GM12878 (cell line): ENCODE measurements at regions not wholly inside any gene's neighbourhood (a gene's known extent, or its start where the extent isn't known, plus 50 kb on each side); places are given as distances from the start of the nearest gene placed in this dataset.

Experiments
- ATAC-seq: fragments of 200-7000 bp; cut with Tn5 transposase; 3 replicates; pipeline ENCODE4 v1.9.1; 2020; ENCODE audit warnings: mild to moderate bottlenecking, moderate library complexity
- BruUV-seq: library from RNA; stranded (reverse); fragments of 400-500 nt; replicated peaks from 2 replicates; lab custom pipeline; 2021; lab: Mats Ljungman, UMichigan
- CTCF ChIA-PET: fragments of 300-600 bp; sonication (Branson Sonifier 250); formaldehyde crosslinking; extraction: SDS; loops from one replicate; lab custom pipeline; 2021; ENCODE audit warnings: inconsistent platforms; lab: Yijun Ruan, JAX
- POLR2A ChIA-PET: fragments of 350-600 bp; formaldehyde crosslinking; extraction: SDS; loops from one replicate; lab custom pipeline; 2021; ENCODE audit warnings: inconsistent platforms; lab: Charles Lee
- RAD21 ChIA-PET: fragments of 300-600 bp; sonication (Branson Sonifier 250); formaldehyde crosslinking; loops from one replicate; lab custom pipeline; 2023; ENCODE audit warnings: antibody characterized with exemption; ENCODE audit not compliant: unreplicated experiment; lab: Charles Lee
- SMC1A ChIA-PET: fragments of 300-600 bp; sonication (Branson Sonifier 250); formaldehyde crosslinking; loops from one replicate; lab custom pipeline; 2023; ENCODE audit not compliant: unreplicated experiment, uncharacterized antibody; lab: Charles Lee
- DNase-seq: peaks from one replicate; pipeline ENCODE4 v3.0.0-alpha.2; 2011; ENCODE audit warnings: low read depth, low spot score
- FAIRE-seq: peaks from 3 replicates; lab custom pipeline; 2011; peaks lifted over from hg19 to GRCh38; lab: Jason Lieb, UNC
- H2AFZ ChIP-seq: 2 replicates; pipeline ENCODE4 v1.6.0; 2011; ENCODE audit warnings: low read depth, low read length, control low read depth; ENCODE audit not compliant: control insufficient read depth
- H3K27ac ChIP-seq: 2 replicates; pipeline ENCODE4 v1.5.1; 2011; ENCODE audit warnings: control low read depth; ENCODE audit not compliant: control insufficient read depth, insufficient read depth
- H3K27me3 ChIP-seq, 2 experiments: replicated peaks in 1 of 2; 2 replicates each; pipeline versions ENCODE4 v1.6.0 to v1.6.1; 2011; ENCODE audit warnings: low read length in 1 of 2; ENCODE audit not compliant: control insufficient read depth in 2 of 2, insufficient read depth in 2 of 2
- H3K36me3 ChIP-seq, 2 experiments: 2 replicates each; pipeline ENCODE4 v1.5.1; 2011; ENCODE audit warnings: low read length in 1 of 2; ENCODE audit not compliant: control insufficient read depth in 2 of 2, insufficient read depth in 2 of 2
- H3K4me1 ChIP-seq: 2 replicates; pipeline ENCODE4 v1.6.1; 2011; ENCODE audit warnings: mild to moderate bottlenecking, low read length, moderate library complexity, mixed read lengths; ENCODE audit not compliant: control insufficient read depth, insufficient read depth
- H3K4me2 ChIP-seq: 2 replicates; pipeline ENCODE4 v1.6.0; 2011; ENCODE audit warnings: control low read depth; ENCODE audit not compliant: control insufficient read depth, insufficient read depth
- H3K4me3 ChIP-seq: fragments of 200-600 bp; sonication (generic); 2 replicates; pipeline ENCODE4 v1.5.1; 2016
- H3K79me2 ChIP-seq: 2 replicates; pipeline ENCODE4 v1.6.0; 2011; ENCODE audit warnings: low read length; ENCODE audit not compliant: control insufficient read depth, insufficient read depth
- H3K9ac ChIP-seq: 2 replicates; pipeline ENCODE4 v1.8.0; 2011; ENCODE audit warnings: low read length, control low read depth, mixed read lengths; ENCODE audit not compliant: control insufficient read depth, insufficient read depth
- H3K9me3 ChIP-seq: replicated peaks from 3 replicates; pipeline ENCODE4 v1.5.1; 2011; ENCODE audit warnings: mild to moderate bottlenecking, low read length; ENCODE audit not compliant: control insufficient read depth, insufficient read depth
- H4K20me1 ChIP-seq: 2 replicates; pipeline ENCODE4 v1.6.0; 2011; ENCODE audit not compliant: control insufficient read depth, insufficient read depth
- BACH1 ChIP-seq: fragments of 450-650 bp; IDR thresholded peaks from 2 replicates; pipeline ENCODE4 v1.6.1; 2017; ENCODE audit warnings: mild to moderate bottlenecking, borderline replicate concordance
- CHD2 ChIP-seq: IDR thresholded peaks from 2 replicates; pipeline ENCODE4 v1.6.1; 2011; ENCODE audit warnings: low read depth, low read length, improper control_type of control experiment, borderline replicate concordance
- CTCF ChIP-seq, 3 experiments: IDR thresholded peaks in 2 of 3; conservative IDR thresholded peaks in 1 of 3; 2 replicates each; pipeline ENCODE4 v1.5.1; 2011; ENCODE audit warnings: low read depth in 3 of 3, low read length in 3 of 3, mild to moderate bottlenecking in 3 of 3, control low read depth in 2 of 3, moderate library complexity in 2 of 3, inconsistent platforms in 1 of 3, mixed read lengths in 1 of 3; ENCODE audit not compliant: control insufficient read depth in 2 of 3, insufficient read depth in 1 of 3; ENCODE audit errors: extremely low read depth in 1 of 3
- E2F4 ChIP-seq: IDR thresholded peaks from 2 replicates; pipeline ENCODE4 v1.6.1; 2012; ENCODE audit warnings: low read depth, low read length, improper control_type of control experiment
- FOXM1 ChIP-seq: IDR thresholded peaks from 2 replicates; pipeline ENCODE4 v1.6.1; 2012; ENCODE audit warnings: low read depth, mild to moderate bottlenecking, inconsistent platforms, low read length, moderate library complexity
- KAT2A ChIP-seq: conservative IDR thresholded peaks from 2 replicates; pipeline ENCODE4 v1.6.1; 2011; ENCODE audit warnings: low read depth, low read length; ENCODE audit not compliant: control insufficient read depth
- MTA3 ChIP-seq: IDR thresholded peaks from 2 replicates; pipeline ENCODE4 v1.6.1; 2012; ENCODE audit warnings: low read length, inconsistent platforms, borderline replicate concordance
- MYB ChIP-seq: fragments of 150-350 bp; IDR thresholded peaks from 2 replicates; pipeline ENCODE4 v1.6.1; 2014; ENCODE audit warnings: mild to moderate bottlenecking, low read depth, low read length, borderline replicate concordance
- POU2F2 ChIP-seq: IDR thresholded peaks from 3 replicates; pipeline ENCODE4 v1.6.1; 2011; ENCODE audit warnings: low read depth, mild to moderate bottlenecking, low read length, borderline replicate concordance
- SIN3A ChIP-seq: IDR thresholded peaks from 2 replicates; pipeline ENCODE4 v1.6.1; 2012; ENCODE audit warnings: low read depth, low read length, improper control_type of control experiment
- SP1 ChIP-seq: IDR thresholded peaks from one replicate; pipeline ENCODE4 v1.6.1; 2011; ENCODE audit warnings: low read depth, low read length
- SREBF1 ChIP-seq: IDR thresholded peaks from 2 replicates; pipeline ENCODE4 v1.6.1; 2012; ENCODE audit warnings: mild to moderate bottlenecking, low read length
- ZNF622 ChIP-seq: fragments of 450-650 bp; IDR thresholded peaks from 2 replicates; pipeline ENCODE4 v1.6.1; 2017; ENCODE audit warnings: mild to moderate bottlenecking, inconsistent platforms
- WGBS: methylation state at CpG from one replicate; pipeline ENCODE4 v1.1.6; 2016; ENCODE audit warnings: low lambda C conversion rate; ENCODE audit not compliant: insufficient replicate concordance, insufficient coverage; ENCODE audit errors: missing lambda C conversion rate; 5-methylcytosine and 5-hydroxymethylcytosine counted together
- in situ Hi-C: fragments of 300-500 bp; cut with MboI; formaldehyde crosslinking; loops from 9 replicates; pipeline ENCODE4 v1.14.3; 2018; ENCODE audit warnings: mixed read lengths
- intact Hi-C: fragments of 100-400 bp; cut with micrococcal nuclease; formaldehyde crosslinking; loops from one replicate; pipeline ENCODE4 v1.14.2; 2022; ENCODE audit not compliant: unreplicated experiment
- TF ChIP-seq, protein P1 (sequence below): fragments of 450-650 bp; IDR thresholded peaks from 2 replicates; pipeline ENCODE4 v1.6.1; 2016; ENCODE audit warnings: mild to moderate bottlenecking
- TF ChIP-seq, protein P2 (sequence below): fragments of 450-650 bp; IDR thresholded peaks from 2 replicates; pipeline ENCODE4 v1.6.1; 2014; ENCODE audit warnings: mild to moderate bottlenecking

- no peaks in the 10 kb centered on the region for H3K27me3 ChIP-seq
- H2AFZ ChIP-seq: no peak overlapping the region
- H3K9ac ChIP-seq: no peak overlapping the region
- H3K79me2 ChIP-seq: no peaks in the 10 kb centered on the region
- no peaks in the 10 kb centered on the region for H3K4me1 ChIP-seq
- H3K9me3 ChIP-seq: no peaks in the 10 kb centered on the region
- H4K20me1 ChIP-seq: no peaks in the 10 kb centered on the region
- BruUV-seq: no TSS peak
- ATAC-seq (no peak), DNase-seq (no peak), FAIRE-seq (no peak)
- 0% methylated on average over 1 of the region's 1 CpG for WGBS
- TF ChIP-seq SIN3A (no peak), MYB (no peak), BACH1 (no peak), ZNF622 (no peak), MTA3 (no peak), KAT2A (no peak)
- H3K4me2 ChIP-seq: no peak overlapping the region
- in situ Hi-C loops (no loop called here), intact Hi-C loops (no loop called here)
- ChIA-PET RAD21 (no interaction called here), POLR2A (no interaction called here), SMC1A (no interaction called here), CTCF (interaction anchor here (0.8 kb wide), 1 partner anchor 17 kb away, joined by 3 read pairs; no protein-coding TSS in a partner anchor)
- H3K36me3 ChIP-seq: no peaks in the 10 kb centered on the region
- H3K4me3 ChIP-seq: no peak overlapping the region
- H3K27ac ChIP-seq: no peak overlapping the region
These were observed 258.4 kb upstream of the MYO3A start for GRCh38 chr10:25675615-25676014.

- intact Hi-C loops (no loop called here), in situ Hi-C loops (no loop called here)
- Histone ChIP-seq H3K9me3 (no peaks in the 10 kb centered on the region), H2AFZ (no peak overlapping the region), H3K27me3 (no peaks in the 10 kb centered on the region), H3K4me2 (no peak overlapping the region), H3K79me2 (no peaks in the 10 kb centered on the region), H4K20me1 (no peaks in the 10 kb centered on the region), H3K36me3 (no peaks in the 10 kb centered on the region), H3K9ac (no peak overlapping the region), H3K27ac (no peak overlapping the region), H3K4me1 (no peaks in the 10 kb centered on the region), H3K4me3 (no peak overlapping the region)
- ChIA-PET POLR2A (no interaction called here), RAD21 (no interaction called here), SMC1A (no interaction called here), CTCF (no interaction called here)
- BruUV-seq: no TSS peak
- no peak for FAIRE-seq
- no peak for DNase-seq
- ATAC-seq: no peak
- TF ChIP-seq CTCF (IDR thresholded peaks at IDR 0.05 in 2 of 3, conservative IDR thresholded peaks at IDR 0.05 in 1 of 3; ENCODE audit: control insufficient read depth in 2 of 3, extremely low read depth in 1 of 3, insufficient read depth in 1 of 3, low read depth in 3 of 3, low read length in 3 of 3) (no peak), POU2F2 (no peak), CHD2 (no peak), MTA3 (no peak), E2F4 (no peak), SREBF1 (no peak), FOXM1 (no peak), SP1 (no peak)
- TF ChIP-seq, protein P1, sequence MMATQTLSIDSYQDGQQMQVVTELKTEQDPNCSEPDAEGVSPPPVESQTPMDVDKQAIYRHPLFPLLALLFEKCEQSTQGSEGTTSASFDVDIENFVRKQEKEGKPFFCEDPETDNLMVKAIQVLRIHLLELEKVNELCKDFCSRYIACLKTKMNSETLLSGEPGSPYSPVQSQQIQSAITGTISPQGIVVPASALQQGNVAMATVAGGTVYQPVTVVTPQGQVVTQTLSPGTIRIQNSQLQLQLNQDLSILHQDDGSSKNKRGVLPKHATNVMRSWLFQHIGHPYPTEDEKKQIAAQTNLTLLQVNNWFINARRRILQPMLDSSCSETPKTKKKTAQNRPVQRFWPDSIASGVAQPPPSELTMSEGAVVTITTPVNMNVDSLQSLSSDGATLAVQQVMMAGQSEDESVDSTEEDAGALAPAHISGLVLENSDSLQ: no peak
- TF ChIP-seq, protein P2, sequence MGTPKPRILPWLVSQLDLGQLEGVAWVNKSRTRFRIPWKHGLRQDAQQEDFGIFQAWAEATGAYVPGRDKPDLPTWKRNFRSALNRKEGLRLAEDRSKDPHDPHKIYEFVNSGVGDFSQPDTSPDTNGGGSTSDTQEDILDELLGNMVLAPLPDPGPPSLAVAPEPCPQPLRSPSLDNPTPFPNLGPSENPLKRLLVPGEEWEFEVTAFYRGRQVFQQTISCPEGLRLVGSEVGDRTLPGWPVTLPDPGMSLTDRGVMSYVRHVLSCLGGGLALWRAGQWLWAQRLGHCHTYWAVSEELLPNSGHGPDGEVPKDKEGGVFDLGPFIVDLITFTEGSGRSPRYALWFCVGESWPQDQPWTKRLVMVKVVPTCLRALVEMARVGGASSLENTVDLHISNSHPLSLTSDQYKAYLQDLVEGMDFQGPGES: no peak
These were observed 255.8 kb upstream of the MYO3A start for GRCh38 chr10:25678220-25678619.
